ENCODE measurements at regions not wholly inside any gene's neighbourhood (a gene's known extent, or its start where the extent isn't known, plus 50 kb on each side); places are given as distances from the start of the nearest gene placed in this dataset.

DNA sequence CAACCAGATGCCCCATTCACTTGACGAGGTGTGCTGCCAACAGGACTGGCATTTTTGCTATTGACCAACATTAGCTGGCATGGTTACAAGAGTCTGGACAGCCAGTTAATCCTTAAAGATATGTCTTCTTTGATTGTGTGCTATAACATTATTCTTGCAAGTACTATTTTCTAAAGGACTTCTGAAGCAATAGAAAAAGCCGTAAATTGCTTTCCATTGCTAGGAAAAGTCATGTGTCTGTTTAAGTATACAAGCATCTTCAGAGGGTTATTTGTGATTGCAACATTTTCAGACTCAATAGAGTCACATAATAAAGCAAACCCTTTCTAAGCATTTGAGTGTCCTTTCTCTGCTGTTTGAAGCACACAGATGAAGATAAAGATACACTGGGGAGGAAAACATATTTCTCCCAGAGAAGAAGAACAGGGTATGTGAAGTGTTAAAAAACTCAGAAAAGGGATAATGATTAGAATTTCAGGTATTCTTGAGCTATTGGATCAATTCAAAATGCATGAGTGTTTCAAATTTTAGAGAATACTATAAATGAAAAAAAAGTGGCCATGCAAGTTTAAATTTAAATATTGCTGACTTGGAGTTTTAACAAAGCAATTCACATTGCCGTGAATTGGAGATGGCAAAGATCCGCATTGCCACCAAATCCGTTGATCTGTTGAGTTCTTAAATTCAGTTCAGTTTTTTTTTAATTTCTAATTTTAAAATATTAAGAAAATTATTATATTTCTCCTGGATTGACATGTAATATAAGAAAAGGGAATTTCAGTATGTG lies 191.7 kb upstream of the MAP3K7 start:
- TF ChIP-seq, protein P1, sequence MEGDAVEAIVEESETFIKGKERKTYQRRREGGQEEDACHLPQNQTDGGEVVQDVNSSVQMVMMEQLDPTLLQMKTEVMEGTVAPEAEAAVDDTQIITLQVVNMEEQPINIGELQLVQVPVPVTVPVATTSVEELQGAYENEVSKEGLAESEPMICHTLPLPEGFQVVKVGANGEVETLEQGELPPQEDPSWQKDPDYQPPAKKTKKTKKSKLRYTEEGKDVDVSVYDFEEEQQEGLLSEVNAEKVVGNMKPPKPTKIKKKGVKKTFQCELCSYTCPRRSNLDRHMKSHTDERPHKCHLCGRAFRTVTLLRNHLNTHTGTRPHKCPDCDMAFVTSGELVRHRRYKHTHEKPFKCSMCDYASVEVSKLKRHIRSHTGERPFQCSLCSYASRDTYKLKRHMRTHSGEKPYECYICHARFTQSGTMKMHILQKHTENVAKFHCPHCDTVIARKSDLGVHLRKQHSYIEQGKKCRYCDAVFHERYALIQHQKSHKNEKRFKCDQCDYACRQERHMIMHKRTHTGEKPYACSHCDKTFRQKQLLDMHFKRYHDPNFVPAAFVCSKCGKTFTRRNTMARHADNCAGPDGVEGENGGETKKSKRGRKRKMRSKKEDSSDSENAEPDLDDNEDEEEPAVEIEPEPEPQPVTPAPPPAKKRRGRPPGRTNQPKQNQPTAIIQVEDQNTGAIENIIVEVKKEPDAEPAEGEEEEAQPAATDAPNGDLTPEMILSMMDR (IDR thresholded peaks at IDR 0.05) = no peak
- ATAC-seq (ENCODE audit: low FRiP score) = no peak
- DNase-seq (ENCODE audit: low spot score) = no peak

DNA sequence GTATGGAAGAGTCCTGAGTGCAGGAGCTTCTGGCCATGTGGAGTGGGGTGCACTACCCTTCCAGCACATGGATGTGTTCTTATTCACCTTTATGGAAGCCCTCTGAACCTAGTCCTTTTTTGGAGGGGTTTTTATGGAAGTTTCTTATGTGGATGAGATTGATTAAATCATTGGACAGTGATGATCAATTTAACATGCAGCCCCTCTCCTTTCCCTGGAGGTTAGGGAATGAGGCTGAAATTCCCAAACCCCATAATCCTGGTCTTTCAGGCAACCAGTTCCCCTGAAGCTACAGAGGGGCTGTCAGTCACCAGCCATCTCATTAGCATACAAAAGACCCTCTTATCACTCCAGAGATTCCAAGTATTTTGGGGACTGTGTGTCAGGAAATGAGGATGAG lies 183.9 kb upstream of the MAP3K7 start:
- TF ChIP-seq, protein P1 (IDR thresholded peaks at IDR 0.05) = no peak
- ATAC-seq (ENCODE audit: low FRiP score) (no peak), DNase-seq (ENCODE audit: low spot score) (no peak)

DNA sequence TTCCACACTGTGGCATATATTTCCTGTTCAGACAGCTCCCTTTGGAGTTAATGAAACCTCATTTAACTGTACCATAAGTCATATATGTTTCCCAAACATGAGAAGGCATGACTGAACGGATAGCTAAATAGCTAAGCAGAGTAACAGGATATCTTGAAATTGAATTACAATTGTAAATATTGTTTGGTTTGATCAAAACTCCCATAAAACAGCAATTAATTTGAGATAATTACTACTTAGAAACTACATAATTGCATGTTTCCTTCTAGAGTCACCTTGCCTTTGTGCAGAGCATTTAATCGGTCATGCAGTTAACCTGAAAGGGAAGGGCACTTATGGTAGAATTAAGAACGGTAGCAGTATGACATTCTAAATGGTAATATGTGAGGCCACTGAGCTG lies 179.0 kb upstream of the MAP3K7 start:
- no peak for ATAC-seq (ENCODE audit: low FRiP score)
- TF ChIP-seq, protein P1 (IDR thresholded peaks at IDR 0.05) = no peak
- no peak for DNase-seq (ENCODE audit: low spot score)

DNA sequence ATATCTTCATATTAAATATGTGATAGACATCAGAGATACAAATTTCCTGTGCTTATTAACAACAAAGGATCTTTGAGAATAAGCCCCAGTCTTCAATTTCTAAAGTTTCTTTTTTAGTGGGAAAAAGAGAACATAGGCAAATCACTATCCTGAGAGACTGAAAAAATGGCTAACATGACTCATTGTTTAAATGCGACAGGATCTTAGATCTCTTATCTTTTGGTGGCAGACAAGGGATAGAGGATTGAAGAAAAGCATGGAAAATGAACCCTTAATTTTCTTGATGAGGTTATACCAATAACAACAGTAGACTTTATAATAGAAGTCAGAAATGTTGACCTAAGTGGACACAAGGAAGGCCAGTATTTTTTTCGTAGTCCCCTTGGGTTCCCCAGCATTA lies 178.6 kb upstream of the MAP3K7 start:
- DNase-seq (ENCODE audit: low spot score) (no peak), ATAC-seq (ENCODE audit: low FRiP score) (no peak)
- TF ChIP-seq, protein P1 (IDR thresholded peaks at IDR 0.05) = no peak

DNA sequence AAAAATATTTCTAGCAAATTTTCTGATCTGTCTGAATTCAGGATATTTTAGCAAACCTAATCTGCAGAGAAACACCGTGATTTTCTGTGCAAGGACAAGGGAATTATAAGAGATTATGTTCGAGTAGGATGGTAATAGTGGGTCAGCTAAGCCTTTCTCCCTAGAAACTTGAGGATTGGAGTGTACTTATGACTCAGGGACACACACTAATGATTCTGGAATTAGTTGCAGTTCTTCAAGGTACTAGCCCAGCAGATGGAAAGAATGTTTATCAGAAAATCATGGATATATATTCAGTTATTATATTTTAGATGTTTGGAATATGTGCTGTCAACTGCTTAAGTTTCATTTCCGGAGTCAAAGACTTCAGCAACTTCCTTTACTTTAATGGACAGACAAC lies 177.1 kb upstream of the MAP3K7 start:
- TF ChIP-seq, protein P1 (IDR thresholded peaks at IDR 0.05) = no peak
- ATAC-seq (ENCODE audit: low FRiP score) (no peak), DNase-seq (ENCODE audit: low spot score) (no peak)

DNA sequence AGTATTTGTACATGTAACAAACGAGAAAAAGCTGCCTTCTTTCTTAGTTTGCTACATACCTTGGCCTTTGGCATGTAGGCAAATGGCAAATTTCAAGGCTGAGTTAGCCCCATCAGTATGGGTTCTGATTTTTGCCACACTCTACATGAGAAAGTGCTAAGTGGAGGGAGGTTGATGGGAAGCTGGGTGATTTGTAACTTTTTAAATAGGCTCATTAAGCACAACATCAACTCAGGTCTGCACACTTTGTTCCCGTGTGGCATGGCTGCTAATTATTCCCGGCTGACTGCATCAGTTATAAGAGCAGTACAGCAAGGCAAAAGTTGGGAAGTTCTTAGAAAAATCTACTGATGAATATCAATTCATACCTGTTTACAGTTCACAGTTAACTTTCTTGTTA lies 172.8 kb upstream of the MAP3K7 start:
- TF ChIP-seq, protein P1 (IDR thresholded peaks at IDR 0.05) = no peak
- no peak for ATAC-seq (ENCODE audit: low FRiP score)
- DNase-seq (ENCODE audit: low spot score) = no peak

DNA sequence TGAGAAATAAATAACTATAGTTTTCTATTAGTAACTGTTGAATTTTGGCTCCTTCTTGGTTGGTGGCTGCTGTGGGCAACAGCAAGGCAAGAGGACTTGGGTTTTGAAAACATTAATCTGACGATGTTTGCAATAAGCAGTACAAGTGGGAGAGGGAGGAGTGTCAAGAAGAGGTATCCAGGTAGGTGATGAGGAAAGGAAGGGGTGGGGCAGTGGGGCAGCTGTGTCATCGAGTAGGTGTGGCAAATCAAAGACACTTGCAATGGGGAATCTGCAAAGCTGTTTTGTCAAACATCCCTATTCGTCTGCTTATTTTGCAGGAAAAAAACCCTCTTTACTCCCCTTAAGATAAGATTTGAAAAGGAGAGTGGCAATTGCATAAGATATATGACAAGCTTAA lies 171.9 kb upstream of the MAP3K7 start:
- DNase-seq (ENCODE audit: low spot score) (no peak), ATAC-seq (ENCODE audit: low FRiP score) (no peak)
- TF ChIP-seq, protein P1 (IDR thresholded peaks at IDR 0.05) = no peak
